ENCODE measurements at regions not wholly inside any gene's neighbourhood (a gene's known extent, or its start where the extent isn't known, plus 50 kb on each side); places are given as distances from the start of the nearest gene placed in this dataset.

DNA sequence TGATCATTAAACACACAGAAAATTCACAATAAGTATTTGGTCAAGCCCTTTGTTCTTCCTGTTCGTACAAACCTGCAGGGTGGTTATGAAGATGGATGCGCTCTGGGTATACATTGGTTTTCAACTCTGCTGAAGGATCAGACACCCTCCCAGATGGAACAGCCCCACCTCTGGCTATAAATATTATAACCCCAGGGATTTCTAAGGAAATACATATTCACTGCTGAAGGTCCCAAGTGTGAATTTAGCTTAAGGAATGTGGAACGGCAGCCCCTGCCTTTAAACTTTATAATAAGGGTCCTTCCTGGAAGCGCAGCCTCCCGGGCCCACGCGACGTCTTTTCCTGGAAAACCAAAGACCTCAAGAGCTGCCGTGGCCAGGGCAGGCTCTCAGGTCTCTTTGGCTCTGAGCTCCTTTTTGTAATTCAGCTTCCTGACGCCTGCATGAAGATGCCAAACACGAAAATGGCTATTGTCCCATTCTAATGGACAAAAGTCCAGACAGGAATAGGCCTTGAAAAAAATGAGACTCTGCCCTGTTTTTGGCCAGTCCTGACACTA lies 172.4 kb upstream of the SSTR4 start:
- no peak for DNase-seq

DNA sequence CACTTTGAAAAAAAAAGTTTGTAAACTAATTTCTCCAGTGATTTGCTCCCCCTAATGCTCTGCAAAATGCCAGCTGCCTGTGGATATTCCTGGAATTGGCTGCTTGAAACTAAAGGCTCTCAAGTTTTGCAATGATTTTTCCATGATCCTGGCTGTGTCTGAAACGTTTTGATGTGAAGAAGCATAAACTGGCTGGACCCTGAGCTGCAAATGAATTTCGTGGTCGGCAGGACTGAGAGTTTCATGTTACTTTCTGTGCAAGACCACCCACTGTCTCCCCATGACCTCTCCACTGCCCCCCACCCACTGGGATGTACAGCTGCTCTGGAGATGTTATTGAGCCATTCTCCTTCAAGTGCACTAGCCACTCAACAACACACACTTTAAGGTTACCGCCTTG lies 171.3 kb upstream of the SSTR4 start:
- no peak for DNase-seq

DNA sequence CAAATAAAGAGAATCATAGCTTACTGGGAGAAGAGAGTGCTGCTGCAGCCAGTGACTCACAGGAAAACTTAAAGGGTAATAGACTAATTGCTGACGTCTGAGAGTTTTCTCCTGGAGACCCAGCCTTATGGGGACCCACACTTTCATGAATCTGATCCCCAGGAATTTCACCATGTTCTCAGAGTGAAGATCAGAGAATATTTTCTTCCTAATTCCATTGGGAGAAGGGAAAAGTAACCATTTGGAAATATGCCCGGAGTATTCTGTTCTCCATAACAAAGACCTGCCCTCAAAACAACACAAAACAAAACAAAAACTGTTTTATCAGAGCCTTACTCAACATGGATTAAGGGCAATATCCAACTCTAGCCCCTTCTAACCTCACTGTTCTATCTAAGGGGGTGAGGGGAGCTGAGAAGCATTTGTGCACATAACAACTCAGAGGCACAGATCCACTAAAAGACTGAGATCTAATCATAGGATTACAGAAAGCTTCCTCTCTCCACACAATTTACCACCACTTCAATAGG lies 168.2 kb upstream of the SSTR4 start:
- DNase-seq = no peak

DNA sequence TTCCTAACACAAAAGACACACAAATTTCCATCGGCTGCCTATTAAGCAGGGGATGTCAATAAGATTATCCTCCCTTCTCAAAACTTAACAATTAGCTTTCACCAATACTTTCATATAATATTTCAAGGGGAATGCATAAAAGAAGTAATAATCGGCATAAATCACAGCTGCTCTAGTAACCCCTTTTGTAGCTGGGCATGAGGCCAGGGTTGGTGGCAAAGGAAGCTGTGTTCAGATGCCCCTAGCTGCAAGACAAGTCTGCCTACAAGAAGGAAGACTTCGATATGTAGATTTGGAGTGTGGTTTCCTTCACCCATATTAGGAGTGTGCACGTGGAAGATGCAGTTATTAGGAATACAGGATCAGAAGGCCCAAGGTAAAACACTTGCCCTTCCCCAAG lies 156.9 kb upstream of the SSTR4 start:
- no peak for DNase-seq

DNA sequence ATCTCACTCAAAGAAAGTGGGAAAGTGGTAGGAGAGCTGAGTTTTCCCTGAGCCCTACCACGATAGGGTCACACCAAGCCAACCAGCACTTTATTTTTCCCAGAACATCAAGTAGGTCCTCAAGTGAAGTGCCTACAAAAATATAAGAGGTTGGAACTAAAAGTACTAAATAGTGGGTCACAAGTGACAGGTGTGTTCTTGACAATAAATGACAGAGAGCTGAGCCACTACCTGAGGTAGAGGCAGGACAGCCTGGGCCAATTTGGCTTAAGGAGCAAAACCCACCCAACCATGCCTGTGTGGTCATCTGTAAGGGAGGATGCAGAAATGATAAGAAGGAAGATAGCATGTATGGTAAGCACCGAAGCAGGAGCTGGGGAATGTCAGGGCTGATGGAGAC lies 154.8 kb upstream of the SSTR4 start:
- no peak for DNase-seq

DNA sequence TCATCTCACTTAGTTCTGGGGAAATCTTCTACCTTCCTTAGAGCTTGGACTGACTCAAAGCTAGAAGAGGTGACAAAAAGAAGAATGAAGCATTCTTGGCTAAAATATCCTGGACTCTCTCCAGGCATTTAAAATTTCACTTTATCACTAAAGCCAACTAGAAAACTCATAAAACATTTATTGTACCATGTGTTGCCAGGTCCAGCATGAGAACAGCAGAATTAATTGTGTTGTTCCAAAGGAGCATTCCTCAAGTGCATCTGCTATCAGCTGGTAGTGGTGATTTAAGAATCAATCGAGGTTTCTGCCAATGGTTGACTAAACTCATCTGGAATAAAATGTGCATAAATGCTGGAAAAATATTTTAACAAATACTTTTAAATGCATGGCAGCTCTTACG lies 147.3 kb upstream of the SSTR4 start:
- no peak for DNase-seq

DNA sequence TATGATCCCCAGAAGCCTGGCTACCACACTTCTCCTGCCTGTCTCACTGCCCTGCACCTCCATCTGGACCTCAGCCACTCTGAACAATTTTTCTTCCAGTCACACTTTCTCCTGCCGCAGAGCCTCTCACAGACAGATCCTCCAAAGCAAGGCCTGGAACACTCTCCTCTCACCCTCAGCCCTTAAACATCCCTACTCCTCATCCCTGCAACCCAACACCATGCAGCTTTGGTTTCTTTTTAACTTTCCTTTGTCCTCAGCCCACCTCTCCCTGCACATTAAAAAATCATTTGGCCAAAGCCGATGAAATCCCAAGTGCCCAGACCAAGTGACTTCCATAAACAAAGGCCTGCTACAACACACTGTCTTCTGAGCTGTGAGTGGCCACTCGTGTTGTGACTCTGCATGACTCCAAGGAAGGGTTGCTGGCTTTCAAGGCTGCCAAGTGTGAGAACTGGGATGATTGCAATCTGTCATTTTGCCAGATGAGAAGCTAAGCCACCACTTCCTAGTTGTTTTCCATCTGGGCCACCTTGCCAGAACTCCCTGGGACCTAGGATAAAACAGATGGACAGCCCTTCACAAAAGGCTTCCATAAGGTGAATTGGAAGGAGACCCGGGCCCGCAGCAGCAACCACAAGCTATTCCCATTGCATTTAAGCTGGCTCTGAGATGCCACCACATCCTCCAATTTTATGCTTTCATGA lies 144.4 kb upstream of the SSTR4 start:
- DNase-seq = no peak

DNA sequence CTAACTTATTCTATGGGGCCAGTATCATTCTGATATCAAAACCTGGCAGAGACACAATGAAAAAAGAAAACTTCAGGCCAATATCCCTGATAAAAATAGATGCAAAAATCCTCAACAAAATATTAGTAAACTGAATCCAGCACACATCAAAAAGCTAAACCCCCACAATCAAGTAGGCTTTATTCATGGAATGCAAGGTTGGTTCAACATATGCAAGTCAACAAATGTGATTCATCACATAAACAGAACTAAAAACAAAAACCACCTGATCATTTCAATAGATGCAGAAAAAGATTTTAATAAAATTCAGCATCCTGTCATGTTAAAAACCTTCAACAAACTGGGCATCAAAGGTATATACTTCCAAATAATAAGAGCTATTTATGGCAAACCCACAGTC lies 133.9 kb upstream of the SSTR4 start:
- DNase-seq = no peak

DNA sequence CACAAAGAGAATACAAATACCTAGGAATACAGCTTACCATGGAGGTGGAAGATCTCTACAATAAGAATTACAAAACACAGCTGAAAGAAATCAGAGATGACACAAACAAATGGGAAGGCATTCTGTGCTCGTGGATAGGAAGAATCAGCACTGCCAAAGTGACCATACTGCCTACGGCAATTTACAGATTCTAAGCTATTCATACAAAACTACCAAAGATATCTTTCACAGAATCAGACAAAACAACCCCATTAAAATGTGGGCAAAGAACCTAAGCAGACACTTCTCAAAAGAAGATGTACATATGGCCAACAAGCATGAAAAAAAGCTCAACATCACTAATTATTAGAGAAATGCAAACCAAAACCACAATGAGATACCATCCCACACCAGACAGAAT lies 133.2 kb upstream of the SSTR4 start:
- no peak for DNase-seq

DNA sequence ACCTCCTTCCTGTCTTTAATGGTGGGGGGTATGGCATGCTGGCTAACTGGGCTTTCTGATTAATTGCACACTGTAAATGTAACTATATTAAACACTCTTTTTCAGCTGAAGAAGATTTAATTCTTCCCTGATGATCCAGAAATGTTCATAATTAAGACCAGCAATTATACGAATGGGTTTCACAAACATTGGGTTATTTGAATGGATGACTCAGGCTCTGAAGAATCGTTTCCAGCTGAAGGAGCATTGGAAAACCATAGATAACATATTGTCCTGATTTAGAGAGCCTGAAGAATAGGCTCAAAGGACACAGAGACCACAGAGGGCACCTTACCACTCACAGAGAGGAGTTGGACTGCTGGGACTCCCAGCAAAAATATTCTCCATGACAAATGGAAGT lies 130.7 kb upstream of the SSTR4 start:
- DNase-seq = no peak

DNA sequence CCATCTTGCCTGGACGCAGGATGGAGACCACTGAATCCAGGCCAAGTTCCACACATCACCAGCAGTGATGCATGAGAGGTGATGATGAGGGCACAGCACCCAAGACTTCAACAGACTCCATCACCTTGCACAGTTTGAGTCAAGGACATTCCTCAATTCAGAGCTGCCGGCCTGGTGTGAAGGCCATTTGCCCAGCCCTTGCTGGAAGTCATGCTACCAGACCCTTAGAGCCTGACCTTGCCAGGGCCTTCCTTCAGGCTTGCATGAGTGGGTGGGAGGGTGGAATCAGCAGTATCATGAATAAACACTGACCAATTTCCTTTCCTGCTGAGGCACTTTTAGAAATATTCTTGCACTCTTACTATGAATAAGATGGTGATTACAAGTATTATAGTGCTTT lies 130.2 kb upstream of the SSTR4 start:
- DNase-seq = no peak

DNA sequence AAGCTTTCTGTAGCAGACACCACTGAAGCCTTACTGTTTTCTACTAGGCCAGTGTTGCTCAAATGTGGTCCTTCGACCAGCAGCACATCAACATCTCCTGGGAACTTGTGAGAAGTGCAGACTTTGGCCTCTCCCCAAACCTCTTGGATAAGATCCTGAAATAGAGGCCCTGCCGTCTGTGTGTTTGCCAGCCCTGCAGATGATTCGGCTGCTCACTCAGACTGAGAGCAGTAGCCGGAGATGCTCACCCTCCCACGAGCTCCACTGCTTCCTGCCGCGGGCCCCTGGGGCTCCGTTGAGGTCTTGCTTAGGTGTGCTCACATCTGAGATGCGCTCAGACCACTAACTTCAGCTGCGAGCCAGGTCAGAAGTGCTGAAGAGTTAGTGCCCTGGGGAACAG lies 129.5 kb upstream of the SSTR4 start:
- no peak for DNase-seq

DNA sequence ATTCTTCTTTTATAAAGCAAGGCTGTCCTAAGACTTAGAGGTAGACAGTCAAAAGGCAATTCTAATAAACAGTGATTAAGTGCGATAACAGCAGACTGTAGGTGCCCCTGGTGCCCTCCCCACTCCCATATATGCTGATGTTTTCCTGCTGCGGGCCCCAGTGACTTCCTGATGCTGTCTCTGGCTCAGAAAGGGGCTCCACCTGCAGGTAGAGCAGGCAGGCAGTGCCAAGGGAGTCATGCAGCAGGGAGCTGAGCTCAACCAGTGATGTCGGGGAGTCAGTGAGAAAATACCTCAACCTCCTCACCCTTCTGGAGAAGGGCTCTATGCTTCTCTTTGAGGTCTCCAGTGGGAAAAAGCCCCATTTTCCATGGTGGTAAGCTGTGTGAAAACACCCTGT lies 126.7 kb upstream of the SSTR4 start:
- no peak for DNase-seq

DNA sequence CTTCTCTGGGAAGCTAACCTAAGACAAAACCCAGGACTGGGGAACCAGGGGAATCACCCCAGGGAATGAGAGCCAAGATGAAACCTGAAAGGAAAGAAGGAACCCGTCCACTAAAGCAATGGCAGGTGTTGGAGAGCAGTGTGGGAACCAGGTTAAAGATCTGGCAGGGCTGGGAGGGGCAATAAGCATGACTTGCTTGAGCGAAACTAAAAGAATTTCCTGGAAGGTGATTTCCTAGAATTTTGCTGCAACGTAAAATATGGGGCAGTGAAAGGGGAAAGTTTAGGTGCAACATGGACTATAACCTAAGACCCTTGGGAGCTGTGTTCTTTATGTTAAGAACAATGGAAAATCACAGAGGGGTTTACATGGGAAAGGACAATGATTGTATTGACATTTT lies 126.2 kb upstream of the SSTR4 start:
- DNase-seq = no peak

DNA sequence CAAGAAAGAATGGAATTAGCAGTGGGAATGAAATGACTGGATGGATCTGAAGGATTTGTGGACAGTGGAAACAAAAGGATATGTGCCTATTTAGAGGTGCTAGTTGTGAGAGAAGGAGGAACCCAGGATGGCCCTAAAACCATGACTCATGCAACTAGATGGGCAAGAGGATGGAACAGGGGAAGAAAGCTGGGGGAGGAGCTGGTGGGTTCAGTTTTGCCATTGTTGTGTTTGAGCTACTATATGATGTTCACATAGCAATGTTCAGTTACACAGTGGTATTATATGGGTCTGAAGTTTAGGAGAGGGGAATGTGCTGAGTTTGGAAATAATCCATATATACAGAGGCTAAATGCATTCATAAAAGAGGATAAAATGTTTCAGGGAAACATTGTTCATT lies 125.7 kb upstream of the SSTR4 start:
- DNase-seq = no peak

DNA sequence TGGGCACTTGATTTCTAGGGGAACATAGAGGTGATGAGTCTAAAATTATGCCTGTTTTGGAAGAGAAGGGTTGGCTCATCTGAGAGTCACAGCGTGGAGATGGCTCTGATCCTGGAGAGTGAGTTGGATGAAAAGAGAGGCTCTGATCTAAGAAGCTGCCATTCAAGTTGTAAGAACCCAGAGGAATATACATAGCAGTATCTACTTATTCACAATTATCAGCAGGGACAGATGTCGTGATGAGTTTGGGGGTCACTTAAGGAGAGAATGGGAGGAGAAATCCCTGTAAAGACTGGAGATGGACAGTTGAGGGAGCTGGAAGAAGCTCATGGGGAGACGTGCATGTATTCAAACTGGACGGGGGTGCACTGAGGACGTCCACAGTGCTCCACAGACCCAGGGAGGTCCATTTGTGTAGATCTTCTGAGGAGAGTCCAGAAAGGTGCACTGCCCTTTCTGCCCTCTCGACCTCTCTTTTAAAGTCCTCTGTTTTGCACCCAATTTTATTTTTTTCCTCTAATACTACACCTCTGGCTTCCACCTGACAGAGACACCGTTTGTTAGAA lies 124.7 kb upstream of the SSTR4 start:
- DNase-seq = no peak

DNA sequence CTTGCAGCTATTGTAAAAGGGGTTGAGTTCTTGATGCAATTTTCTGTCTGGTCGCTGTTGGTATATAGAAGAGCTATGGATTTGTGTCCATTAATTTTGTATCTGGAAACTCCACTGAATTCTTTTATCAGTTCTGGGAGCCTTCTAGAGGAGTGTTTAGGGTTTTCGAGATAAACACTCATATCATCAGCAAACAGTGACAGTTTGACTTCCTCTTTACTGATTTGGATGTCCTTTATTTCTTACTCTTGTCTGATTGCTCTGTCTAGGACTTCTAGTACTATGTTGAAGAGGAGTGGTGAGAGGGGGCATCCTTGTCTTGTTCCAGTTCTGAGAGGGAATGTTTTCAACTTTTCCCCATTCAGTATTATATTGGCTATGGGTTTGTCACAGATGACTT lies 120.8 kb upstream of the SSTR4 start:
- DNase-seq = no peak

DNA sequence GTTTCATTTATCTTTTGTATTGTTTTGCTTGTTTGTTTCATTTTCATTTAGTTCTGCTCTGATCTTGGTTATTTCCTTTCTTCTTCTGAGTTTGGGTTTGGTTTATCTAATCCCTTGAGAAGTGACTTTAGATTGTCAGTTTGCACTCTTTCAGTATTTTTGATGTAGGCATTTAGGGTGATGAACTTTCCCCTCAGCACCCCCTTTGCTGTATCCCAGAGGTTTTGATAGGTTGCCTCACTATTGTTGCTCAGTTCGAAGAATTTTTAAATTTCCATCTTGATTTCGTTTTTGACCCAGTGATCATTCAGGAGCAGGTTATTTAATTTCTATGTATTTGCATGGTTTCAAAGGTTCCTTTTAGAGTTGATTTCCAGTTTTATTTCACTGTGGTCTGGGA lies 119.6 kb upstream of the SSTR4 start:
- no peak for DNase-seq

DNA sequence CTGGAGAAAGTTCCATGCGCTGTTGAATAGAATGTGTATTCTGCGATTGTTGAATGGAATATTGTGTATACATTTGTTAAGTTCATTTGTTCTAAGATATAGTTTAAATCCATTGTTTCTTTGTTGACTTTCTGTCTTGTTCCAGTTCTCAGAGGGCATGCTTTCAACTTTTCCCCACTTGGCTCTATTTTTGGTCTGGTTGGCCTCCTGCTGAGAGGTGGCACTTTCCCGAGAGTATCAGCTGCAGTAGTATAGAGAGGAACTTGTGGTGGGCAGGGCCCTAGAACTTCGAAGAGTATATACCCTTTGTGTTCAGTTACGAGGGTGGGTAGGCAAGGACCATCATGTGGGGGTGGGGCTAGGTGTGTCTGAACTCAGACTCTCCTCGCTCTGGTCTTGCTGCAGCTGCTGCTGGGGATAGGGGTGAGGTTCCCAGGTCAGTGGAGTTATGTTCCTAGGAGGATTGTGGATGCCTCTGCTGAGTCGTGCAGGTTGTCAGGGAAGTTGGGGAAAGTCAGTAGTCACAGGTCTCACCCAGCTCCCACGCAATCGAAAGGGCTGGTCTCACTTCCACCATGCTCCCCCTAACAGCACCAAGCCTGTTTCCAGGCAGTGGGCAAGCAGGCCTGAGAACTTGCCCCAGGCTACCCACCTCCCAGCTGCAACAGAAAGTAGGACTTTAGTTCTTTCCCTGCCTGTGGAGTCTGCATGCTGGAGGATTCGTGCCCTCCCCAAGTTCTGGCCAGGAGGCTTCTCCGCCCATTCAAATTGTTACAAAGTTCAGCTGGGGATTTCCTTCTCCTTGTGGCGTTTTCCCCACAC lies 118.9 kb upstream of the SSTR4 start:
- no peak for DNase-seq

DNA sequence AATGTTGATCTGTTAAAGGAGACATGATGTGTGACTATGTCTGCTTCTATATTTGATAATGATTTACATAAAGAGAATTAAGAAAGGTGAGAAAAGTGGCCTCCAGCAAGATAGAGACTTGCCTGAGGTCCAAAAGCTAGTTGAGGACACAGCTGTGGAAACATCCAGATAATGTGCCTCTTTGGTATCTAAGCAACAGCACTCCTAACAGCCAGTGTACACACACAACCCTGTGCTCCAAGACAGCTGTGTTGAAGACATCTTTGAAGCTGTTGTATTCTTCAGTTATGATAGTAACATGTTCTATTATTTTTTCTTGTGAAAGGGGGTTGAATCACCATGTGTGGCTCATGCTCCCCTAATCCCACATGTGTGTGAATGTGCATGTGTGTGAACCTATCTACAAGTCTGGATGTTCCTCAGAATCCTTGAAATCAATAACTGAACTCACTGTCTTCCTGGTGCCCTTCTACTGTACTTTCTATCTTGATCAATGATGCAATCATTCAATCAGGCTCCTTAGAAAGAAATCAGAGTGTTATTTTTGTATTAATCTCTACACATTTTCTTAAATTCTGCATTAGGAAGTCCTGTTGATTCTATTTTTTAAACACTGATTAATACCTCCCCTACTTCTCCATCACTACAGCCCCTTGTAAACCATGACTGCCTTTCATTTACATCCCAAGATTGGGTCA lies 116.7 kb upstream of the SSTR4 start:
- DNase-seq = no peak

DNA sequence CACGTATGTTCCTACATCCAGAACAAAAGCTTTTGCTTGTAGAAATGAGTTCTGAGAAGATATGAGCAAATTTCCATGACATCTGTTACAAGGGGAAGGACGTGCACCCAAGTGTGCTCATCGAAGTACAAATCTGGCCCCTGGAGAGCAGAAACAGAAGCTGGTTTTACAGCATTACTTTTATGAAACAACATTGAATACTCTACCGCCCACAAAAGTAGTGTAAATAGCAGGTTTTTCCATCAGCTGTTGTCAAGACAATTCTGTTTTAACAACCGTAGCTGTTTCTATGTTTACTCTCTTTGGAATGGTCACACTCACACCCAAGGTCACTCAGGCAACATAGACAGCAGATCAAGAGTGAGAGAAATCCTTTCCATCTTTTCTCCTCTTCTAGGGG lies 114.2 kb upstream of the SSTR4 start:
- DNase-seq = no peak

DNA sequence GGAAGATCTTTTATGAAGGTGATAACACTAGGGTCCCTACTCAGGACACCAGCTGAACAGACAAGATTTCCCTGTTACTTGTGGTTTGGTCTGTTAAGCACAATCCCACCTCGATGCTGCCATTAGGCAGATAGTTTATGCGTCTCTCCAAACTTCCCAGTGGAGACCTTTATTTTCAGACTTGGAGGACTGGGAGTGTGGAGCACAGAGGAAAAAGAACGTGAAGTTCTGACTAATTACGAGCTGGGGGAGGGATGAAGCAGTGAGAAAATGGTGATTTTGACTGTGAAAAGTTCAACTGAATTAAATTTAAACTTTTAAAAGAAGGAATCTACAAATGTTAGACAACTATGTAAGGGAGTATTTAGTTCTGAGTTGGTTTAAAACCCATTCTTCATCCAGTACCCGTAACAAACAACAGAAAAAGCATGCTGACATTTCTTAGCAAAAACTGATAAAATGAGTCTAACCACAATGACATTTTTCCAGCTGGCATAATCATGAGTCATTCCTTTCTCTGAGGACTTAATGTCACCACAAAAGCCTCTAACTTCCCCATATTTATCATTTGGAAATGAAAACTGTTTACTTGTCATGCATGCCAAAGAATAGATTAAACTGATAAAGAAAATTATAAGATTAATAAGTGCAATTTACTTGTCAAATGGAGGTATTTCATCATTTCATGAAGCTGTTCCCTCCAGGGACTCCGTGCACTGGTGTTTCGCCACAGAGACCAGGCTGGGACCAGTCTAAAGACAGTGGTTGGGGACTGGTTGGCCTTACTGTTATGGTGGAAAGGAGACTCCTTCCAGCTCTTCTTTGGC lies 113.3 kb upstream of the SSTR4 start:
- no peak for DNase-seq
